Panc1 (cell line): ENCODE measurements at regions not wholly inside any gene's neighbourhood (a gene's known extent, or its start where the extent isn't known, plus 50 kb on each side); places are given as distances from the start of the nearest gene placed in this dataset.

Experiments used
- ATAC-seq: fragments of 200-7000 bp; cut with Tn5 transposase; 2 replicates; pipeline ENCODE4 v1.9.1; 2020; ENCODE audit warnings: mild to moderate bottlenecking, moderate library complexity
- BruUV-seq: library from RNA; stranded (reverse); fragments of 400-500 nt; replicated peaks from 2 replicates; lab custom pipeline; 2021; lab: Mats Ljungman, UMichigan
- CTCF ChIA-PET: fragments of 300-600 bp; sonication (Branson Sonifier 250); formaldehyde crosslinking; loops from one replicate; lab custom pipeline; 2022; ENCODE audit warnings: antibody characterized with exemption; lab: Charles Lee
- POLR2A ChIA-PET: fragments of 300-600 bp; sonication (Branson Sonifier 250); formaldehyde crosslinking; loops from one replicate; lab custom pipeline; 2022; ENCODE audit warnings: antibody characterized with exemption; lab: Charles Lee
- DNase-seq: peaks from one replicate; pipeline ENCODE4 v3.0.0-alpha.2; 2010; ENCODE audit warnings: low read depth, low spot score
- H3K27ac ChIP-seq: 2 replicates; pipeline ENCODE4 v1.5.1; 2011; ENCODE audit warnings: mild to moderate bottlenecking, low read length, inconsistent platforms
- H3K27me3 ChIP-seq: fragments of 200-500 bp; sonication (Bioruptor generic); 2 replicates; pipeline ENCODE4 v1.6.0; 2014; ENCODE audit warnings: low read length, inconsistent platforms; ENCODE audit not compliant: control insufficient read depth, insufficient read depth
- H3K36me3 ChIP-seq: fragments of 200-500 bp; sonication (Bioruptor generic); 2 replicates; pipeline ENCODE4 v1.5.1; 2014; ENCODE audit warnings: inconsistent platforms, mild to moderate bottlenecking, low read length, moderate library complexity; ENCODE audit not compliant: control insufficient read depth, insufficient read depth
- H3K4me1 ChIP-seq: 2 replicates; pipeline ENCODE4 v1.5.1; 2011; ENCODE audit warnings: inconsistent platforms, mild to moderate bottlenecking, low read length, moderate library complexity; ENCODE audit not compliant: control insufficient read depth, insufficient read depth
- H3K4me3 ChIP-seq, 2 experiments: 2 replicates each; pipeline ENCODE4 v1.5.1; 2011 to 2012; ENCODE audit warnings: low read depth in 2 of 2, low read length in 2 of 2, mild to moderate bottlenecking in 2 of 2, inconsistent platforms in 1 of 2, moderate library complexity in 1 of 2
- H3K9me3 ChIP-seq: fragments of 200-500 bp; sonication (Bioruptor generic); 2 replicates; pipeline ENCODE4 v1.5.1; 2014; ENCODE audit warnings: low read depth, mild to moderate bottlenecking, inconsistent platforms, low read length, moderate library complexity; ENCODE audit not compliant: control insufficient read depth, insufficient read depth
- POLR2AphosphoS5 ChIP-seq: IDR thresholded peaks from 2 replicates; pipeline ENCODE4 v1.6.1; 2012; ENCODE audit warnings: mild to moderate bottlenecking, low read depth, low read length, moderate library complexity
- SIN3A ChIP-seq: IDR thresholded peaks from 2 replicates; pipeline ENCODE4 v1.6.1; 2012; ENCODE audit warnings: low read depth, mild to moderate bottlenecking, low read length, moderate library complexity, borderline replicate concordance; ENCODE audit not compliant: insufficient read depth
- TCF7L2 ChIP-seq: IDR thresholded peaks from 2 replicates; pipeline ENCODE4 v1.6.1; 2011; ENCODE audit warnings: mild to moderate bottlenecking, low read depth, low read length, inconsistent platforms
- in situ Hi-C: cut with HindIII; loops from 2 replicates; pipeline ENCODE4 v1.10.0; 2016; ENCODE audit warnings: low sequenced_read_pairs, low pct_unique_long_range_greater_than_20kb
- intact Hi-C: fragments of 100-400 bp; cut with micrococcal nuclease; formaldehyde crosslinking; loops from one replicate; pipeline ENCODE4 v1.10.0; 2022; ENCODE audit not compliant: unreplicated experiment
- TF ChIP-seq, protein P1 (sequence below): fragments of 450-650 bp; IDR thresholded peaks from 2 replicates; pipeline ENCODE4 v1.5.1; 2017; ENCODE audit warnings: mild to moderate bottlenecking
- TF ChIP-seq, protein P2 (sequence below), 2 experiments: IDR thresholded peaks; 2 replicates each; pipeline ENCODE4 v1.6.1; 2011 to 2012; ENCODE audit warnings: low read depth in 2 of 2, control low read depth in 1 of 2, low read length in 1 of 2, mild to moderate bottlenecking in 1 of 2, moderate library complexity in 1 of 2; ENCODE audit not compliant: insufficient read depth in 1 of 2

DNA sequence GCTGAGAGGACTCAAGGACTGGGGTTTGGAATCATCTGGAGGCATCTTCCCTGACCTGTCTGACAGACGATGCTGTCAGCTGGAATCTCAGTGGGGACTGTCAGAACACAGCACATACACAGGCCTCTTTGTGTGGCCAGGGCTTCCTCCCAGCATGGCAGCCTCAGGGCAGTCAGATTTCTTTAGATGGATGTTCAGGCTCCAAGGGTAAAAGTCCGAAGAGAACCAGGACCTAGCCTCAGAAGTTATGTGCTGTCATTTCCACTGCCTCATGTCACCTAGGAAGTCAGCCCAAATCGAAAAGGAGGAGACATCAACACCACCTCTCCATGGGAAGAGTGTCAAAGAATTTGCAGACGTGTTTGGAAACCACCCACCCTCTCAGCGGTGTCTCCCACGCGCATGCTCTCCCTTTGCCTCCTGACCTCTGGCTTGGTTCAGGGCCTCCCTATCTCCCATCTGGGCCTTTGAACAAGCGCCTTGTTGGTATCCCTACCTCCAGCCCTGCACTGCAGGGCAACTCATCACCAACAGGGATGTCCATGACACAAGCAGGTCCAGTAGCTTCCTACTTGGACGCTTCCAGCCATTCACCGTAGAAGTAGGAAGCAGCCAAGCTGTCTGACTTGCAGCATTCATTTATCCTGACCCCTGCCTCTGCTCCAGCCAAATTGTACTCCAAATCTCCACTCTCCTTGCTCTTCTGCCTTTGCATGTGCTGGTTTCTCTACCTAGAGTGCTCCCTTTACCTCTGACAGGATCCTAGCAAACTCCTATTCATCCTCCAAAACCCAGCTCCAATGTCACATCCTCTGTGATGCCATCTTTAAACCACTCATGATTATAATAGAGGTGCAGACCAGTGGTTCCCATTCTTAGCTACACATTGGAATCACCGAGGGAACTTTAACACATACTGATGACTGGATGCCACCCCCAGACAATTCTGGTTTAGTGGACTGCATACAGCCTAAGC lies 121.6 kb downstream of the OAT start:
- intact Hi-C loops (no loop called here), in situ Hi-C loops (no loop called here)
- no peak overlapping the region for H3K4me3 ChIP-seq
- no peak overlapping the region for H3K27ac ChIP-seq
- ChIA-PET CTCF (no interaction called here), POLR2A (no interaction called here)
- DNase-seq = no peak
- no peaks in the 10 kb centered on the region for H3K27me3 ChIP-seq
- BruUV-seq = no TSS peak
- no peak for TF ChIP-seq SIN3A
- TF ChIP-seq, protein P1, sequence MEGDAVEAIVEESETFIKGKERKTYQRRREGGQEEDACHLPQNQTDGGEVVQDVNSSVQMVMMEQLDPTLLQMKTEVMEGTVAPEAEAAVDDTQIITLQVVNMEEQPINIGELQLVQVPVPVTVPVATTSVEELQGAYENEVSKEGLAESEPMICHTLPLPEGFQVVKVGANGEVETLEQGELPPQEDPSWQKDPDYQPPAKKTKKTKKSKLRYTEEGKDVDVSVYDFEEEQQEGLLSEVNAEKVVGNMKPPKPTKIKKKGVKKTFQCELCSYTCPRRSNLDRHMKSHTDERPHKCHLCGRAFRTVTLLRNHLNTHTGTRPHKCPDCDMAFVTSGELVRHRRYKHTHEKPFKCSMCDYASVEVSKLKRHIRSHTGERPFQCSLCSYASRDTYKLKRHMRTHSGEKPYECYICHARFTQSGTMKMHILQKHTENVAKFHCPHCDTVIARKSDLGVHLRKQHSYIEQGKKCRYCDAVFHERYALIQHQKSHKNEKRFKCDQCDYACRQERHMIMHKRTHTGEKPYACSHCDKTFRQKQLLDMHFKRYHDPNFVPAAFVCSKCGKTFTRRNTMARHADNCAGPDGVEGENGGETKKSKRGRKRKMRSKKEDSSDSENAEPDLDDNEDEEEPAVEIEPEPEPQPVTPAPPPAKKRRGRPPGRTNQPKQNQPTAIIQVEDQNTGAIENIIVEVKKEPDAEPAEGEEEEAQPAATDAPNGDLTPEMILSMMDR = no peak
- no peak for TF ChIP-seq POLR2AphosphoS5
- TF ChIP-seq, protein P2, sequence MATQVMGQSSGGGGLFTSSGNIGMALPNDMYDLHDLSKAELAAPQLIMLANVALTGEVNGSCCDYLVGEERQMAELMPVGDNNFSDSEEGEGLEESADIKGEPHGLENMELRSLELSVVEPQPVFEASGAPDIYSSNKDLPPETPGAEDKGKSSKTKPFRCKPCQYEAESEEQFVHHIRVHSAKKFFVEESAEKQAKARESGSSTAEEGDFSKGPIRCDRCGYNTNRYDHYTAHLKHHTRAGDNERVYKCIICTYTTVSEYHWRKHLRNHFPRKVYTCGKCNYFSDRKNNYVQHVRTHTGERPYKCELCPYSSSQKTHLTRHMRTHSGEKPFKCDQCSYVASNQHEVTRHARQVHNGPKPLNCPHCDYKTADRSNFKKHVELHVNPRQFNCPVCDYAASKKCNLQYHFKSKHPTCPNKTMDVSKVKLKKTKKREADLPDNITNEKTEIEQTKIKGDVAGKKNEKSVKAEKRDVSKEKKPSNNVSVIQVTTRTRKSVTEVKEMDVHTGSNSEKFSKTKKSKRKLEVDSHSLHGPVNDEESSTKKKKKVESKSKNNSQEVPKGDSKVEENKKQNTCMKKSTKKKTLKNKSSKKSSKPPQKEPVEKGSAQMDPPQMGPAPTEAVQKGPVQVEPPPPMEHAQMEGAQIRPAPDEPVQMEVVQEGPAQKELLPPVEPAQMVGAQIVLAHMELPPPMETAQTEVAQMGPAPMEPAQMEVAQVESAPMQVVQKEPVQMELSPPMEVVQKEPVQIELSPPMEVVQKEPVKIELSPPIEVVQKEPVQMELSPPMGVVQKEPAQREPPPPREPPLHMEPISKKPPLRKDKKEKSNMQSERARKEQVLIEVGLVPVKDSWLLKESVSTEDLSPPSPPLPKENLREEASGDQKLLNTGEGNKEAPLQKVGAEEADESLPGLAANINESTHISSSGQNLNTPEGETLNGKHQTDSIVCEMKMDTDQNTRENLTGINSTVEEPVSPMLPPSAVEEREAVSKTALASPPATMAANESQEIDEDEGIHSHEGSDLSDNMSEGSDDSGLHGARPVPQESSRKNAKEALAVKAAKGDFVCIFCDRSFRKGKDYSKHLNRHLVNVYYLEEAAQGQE (IDR thresholded peaks at IDR 0.05; ENCODE audit: insufficient read depth in 1 of 2, low read depth in 2 of 2, low read length in 1 of 2) = no peak
- TF ChIP-seq TCF7L2 = no peak
- H3K9me3 ChIP-seq = no peaks in the 10 kb centered on the region; the same call in 1 of the 2 replicates
- no peaks in the 10 kb centered on the region for H3K4me1 ChIP-seq
- H3K36me3 ChIP-seq = no peaks in the 10 kb centered on the region
- no peak for ATAC-seq

DNA sequence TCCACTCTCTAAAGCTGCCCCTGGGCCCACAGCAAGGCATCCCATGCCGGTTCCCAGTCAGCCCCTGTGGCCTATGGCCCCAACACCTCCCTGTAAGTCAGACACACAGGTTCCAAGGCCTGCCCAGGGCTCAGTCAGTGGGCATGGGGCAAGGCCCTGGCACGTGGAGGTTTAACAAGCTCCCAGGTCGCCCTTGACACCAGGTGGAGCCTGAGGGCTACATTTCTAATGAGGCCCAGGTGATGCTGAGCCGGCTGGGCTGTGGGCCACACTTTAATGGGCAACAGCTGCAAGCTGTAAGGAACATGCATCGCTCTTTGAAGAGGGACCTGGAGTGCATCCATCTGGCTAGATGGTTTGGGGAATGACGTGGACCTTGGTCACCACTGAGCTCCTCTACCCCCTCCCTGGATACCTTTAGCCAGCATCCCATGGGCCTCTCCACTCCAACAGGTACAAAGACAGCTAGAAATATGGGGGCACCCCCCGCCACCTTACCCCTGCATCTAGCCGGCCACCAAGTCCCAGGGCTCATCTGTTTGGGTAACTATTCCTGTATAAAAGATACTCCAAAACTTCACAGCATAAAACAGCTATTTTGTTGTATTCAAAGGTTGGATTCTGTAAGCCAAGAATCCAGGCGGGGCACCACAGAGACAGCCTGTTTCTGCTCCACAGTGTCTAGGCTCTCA lies 122.5 kb downstream of the OAT start:
- POLR2A ChIA-PET = no interaction called here
- Histone ChIP-seq H3K9me3 (no peaks in the 10 kb centered on the region; the same call in 1 of the 2 replicates), H3K27ac (no peak overlapping the region), H3K4me3 (no peak overlapping the region), H3K27me3 (no peaks in the 10 kb centered on the region), H3K4me1 (no peaks in the 10 kb centered on the region), H3K36me3 (no peaks in the 10 kb centered on the region)
- no peak for TF ChIP-seq POLR2AphosphoS5
- BruUV-seq = no TSS peak
- DNase-seq = no peak
- in situ Hi-C loops = no loop called here
- intact Hi-C loops = no loop called here
- CTCF ChIA-PET = interaction anchor here (0.5 kb wide), 1 partner anchor 100 kb away, joined by 3 read pairs; no protein-coding TSS in a partner anchor
- ATAC-seq = peak; percentile 40; the same call in 1 of the 2 replicates
